Left ventricle myocardium inferior (tissue), 1 donor: ENCODE measurements at regions not wholly inside any gene's neighbourhood (a gene's known extent, or its start where the extent isn't known, plus 50 kb on each side); places are given as distances from the start of the nearest gene placed in this dataset.

ENCODE experiments used
- DNase-seq: peaks from one replicate; pipeline ENCODE4 v3.0.0-alpha.2; 2020
- H3K27ac ChIP-seq: fragments of 200-600 bp; replicated peaks from 2 replicates; pipeline ENCODE4 v1.8.0; 2021
- H3K27me3 ChIP-seq: fragments of 200-600 bp; 2 replicates; pipeline ENCODE4 v1.8.0; 2021; ENCODE audit warnings: low read depth
- H3K36me3 ChIP-seq: fragments of 200-600 bp; 2 replicates; pipeline ENCODE4 v1.8.0; 2021
- H3K4me1 ChIP-seq: fragments of 200-600 bp; 2 replicates; pipeline ENCODE4 v1.8.0; 2021
- H3K4me3 ChIP-seq: fragments of 200-600 bp; 2 replicates; pipeline ENCODE4 v1.8.0; 2021; ENCODE audit warnings: mild to moderate bottlenecking, moderate library complexity
- H3K9me3 ChIP-seq: fragments of 200-600 bp; replicated peaks from 2 replicates; pipeline ENCODE4 v1.8.0; 2021
- intact Hi-C: fragments of 100-400 bp; cut with micrococcal nuclease; formaldehyde crosslinking; loops from one replicate; pipeline ENCODE4 v1.11.0; 2022
- TF ChIP-seq, protein P1 (sequence below): fragments of 200-600 bp; IDR thresholded peaks from 2 replicates; pipeline ENCODE4 v1.8.0; 2021; ENCODE audit warnings: antibody characterized with exemption, mild to moderate bottlenecking, borderline replicate concordance
- donor health status: DM: no; HTN: yes; CAD: no; lungs with severe emphysema.

DNA sequence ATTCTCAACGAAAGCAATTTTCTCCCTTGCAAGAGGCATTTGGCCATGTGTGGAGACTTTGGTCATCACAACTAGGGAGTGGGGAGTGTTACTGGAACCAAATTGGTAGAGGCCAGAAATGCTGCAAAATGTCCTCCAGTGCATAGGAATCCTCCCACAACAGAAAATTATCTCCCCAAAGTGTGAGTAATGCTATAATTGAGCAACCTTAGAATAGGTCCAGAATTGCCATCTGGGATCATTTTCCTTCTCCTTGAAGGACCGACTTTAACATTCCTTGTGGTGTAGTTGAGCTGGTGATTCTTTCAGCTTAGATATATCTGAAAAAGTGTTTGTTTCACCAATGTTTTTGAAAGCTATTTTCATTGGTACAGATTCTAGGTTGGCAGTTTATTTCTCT lies 111.2 kb upstream of the SMIM21 start:
- no peak for DNase-seq
- H3K4me3 ChIP-seq: no peak overlapping the region
- TF ChIP-seq, protein P1, sequence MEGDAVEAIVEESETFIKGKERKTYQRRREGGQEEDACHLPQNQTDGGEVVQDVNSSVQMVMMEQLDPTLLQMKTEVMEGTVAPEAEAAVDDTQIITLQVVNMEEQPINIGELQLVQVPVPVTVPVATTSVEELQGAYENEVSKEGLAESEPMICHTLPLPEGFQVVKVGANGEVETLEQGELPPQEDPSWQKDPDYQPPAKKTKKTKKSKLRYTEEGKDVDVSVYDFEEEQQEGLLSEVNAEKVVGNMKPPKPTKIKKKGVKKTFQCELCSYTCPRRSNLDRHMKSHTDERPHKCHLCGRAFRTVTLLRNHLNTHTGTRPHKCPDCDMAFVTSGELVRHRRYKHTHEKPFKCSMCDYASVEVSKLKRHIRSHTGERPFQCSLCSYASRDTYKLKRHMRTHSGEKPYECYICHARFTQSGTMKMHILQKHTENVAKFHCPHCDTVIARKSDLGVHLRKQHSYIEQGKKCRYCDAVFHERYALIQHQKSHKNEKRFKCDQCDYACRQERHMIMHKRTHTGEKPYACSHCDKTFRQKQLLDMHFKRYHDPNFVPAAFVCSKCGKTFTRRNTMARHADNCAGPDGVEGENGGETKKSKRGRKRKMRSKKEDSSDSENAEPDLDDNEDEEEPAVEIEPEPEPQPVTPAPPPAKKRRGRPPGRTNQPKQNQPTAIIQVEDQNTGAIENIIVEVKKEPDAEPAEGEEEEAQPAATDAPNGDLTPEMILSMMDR: no peak

GRCh38 chr18:75533950-75534349 lies 106.4 kb upstream of the SMIM21 start:
- DNase-seq: no peak
- TF ChIP-seq, protein P1: no peak
- H3K27ac ChIP-seq: no peak overlapping the region
- no peaks in the 10 kb centered on the region for H3K9me3 ChIP-seq
- H3K27me3 ChIP-seq: peaks cover 24% of the 10 kb centered on the region
- no peak overlapping the region for H3K4me3 ChIP-seq
- no peaks in the 10 kb centered on the region for H3K4me1 ChIP-seq
- H3K36me3 ChIP-seq: no peaks in the 10 kb centered on the region
- intact Hi-C loops: no loop called here

More for the DNA sequence above, 111.2 kb upstream of the SMIM21 start:
- H3K27ac ChIP-seq: peak overlapping the region; percentile 35
- no peaks in the 10 kb centered on the region for H3K36me3 ChIP-seq
- no peaks in the 10 kb centered on the region for H3K9me3 ChIP-seq
- intact Hi-C loops: no loop called here
- peaks cover 14% of the 10 kb centered on the region for H3K27me3 ChIP-seq
- no peaks in the 10 kb centered on the region for H3K4me1 ChIP-seq

DNA sequence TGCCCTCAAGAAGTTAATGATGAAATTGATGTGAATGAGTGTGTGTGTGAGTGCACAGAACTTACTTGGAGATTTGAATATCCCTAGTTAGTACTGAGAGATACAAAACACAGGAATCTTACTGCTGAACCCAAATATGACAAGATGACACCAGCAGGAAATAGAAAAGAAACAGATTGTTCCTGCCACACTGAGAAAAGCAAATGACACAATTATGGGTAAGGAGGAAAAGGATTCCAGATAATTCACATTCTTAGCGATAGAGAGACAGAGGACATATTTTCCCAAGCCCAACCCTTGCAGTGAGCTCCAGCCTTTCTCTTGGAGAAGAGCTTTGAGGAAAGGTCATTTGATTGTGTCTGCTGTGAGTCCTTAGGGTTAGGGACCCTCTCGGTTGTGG lies 105.7 kb upstream of the SMIM21 start:
- H3K4me1 ChIP-seq: no peaks in the 10 kb centered on the region

GRCh38 chr18:75531851-75532459 lies 104.5 kb upstream of the SMIM21 start:
- DNase-seq: no peak
- no peaks in the 10 kb centered on the region for H3K36me3 ChIP-seq
- TF ChIP-seq, protein P1: no peak
- H3K27me3 ChIP-seq: peaks cover 27% of the 10 kb centered on the region
- intact Hi-C loops: no loop called here
- no peaks in the 10 kb centered on the region for H3K4me1 ChIP-seq
- no peaks in the 10 kb centered on the region for H3K9me3 ChIP-seq
- no peak overlapping the region for H3K4me3 ChIP-seq
- no peak overlapping the region for H3K27ac ChIP-seq

More for the DNA sequence above, 105.7 kb upstream of the SMIM21 start:
- intact Hi-C loops: no loop called here
- H3K9me3 ChIP-seq: no peaks in the 10 kb centered on the region
- H3K27me3 ChIP-seq: peaks cover 22% of the 10 kb centered on the region
- no peaks in the 10 kb centered on the region for H3K36me3 ChIP-seq
- H3K27ac ChIP-seq: no peak overlapping the region
- DNase-seq: no peak
- TF ChIP-seq, protein P1: no peak
- H3K4me3 ChIP-seq: no peak overlapping the region

DNA sequence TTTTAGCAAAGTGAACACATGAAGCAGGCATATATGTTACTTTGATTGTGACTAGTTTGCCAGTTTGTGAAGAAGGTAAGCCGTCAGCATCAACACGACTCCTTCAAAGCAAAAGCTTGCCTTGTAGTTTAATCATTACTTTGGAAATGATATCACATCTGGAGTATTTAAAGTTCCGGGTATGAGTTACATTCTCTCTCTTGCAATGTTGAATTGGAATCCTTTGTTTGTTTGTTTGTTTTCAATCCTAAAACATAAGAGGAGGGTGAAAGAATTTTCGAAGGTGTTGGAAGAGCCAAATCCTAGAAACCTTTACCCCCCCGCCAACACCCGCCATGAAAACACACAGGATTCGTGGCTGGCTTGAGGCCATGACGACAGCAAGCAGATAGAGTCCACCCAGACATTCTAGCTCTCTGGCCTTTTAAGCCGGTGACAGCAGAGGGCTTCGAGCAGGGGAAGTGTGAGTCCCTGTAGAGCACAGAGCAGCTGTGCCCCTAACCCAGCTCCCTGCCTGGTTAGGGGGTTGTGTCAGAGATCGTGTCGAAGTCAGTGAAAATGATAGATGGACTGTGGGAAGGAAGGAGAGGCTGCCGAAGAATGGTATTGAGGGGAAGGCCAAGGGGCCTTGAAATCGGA lies 103.8 kb upstream of the SMIM21 start:
- Histone ChIP-seq H3K27ac (no peak overlapping the region), H3K4me3 (no peak overlapping the region), H3K36me3 (no peaks in the 10 kb centered on the region), H3K27me3 (peaks cover 31% of the 10 kb centered on the region), H3K9me3 (no peaks in the 10 kb centered on the region), H3K4me1 (no peaks in the 10 kb centered on the region)
- no peak for DNase-seq
- intact Hi-C loops: no loop called here
- TF ChIP-seq, protein P1: no peak
